ENCODE measurements at regions not wholly inside any gene's neighbourhood (a gene's known extent, or its start where the extent isn't known, plus 50 kb on each side); places are given as distances from the start of the nearest gene placed in this dataset.

DNA sequence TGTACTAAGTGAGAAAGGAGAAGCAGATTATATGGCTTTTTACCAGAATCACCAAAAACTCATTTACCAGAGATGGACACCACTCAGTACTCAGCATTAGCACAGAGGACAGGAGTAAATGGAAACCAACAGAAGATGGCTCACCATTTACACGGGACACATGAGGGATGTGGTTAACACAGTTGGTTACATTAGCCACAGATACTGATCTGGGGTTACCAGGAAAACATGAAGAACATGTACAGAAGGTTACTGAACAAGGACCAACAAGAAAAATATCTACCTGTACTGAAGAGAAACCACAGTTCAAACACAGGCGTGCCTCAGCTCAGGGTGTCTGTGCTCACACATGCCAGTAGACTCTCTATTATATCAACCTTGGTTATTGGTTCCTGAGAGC lies 1285.8 kb upstream of the SORCS1 start:
- TF ChIP-seq EZH2 (IDR thresholded peaks at IDR 0.05) (no peak), POLR2A (IDR thresholded peaks at IDR 0.05; ENCODE audit: borderline replicate concordance, extremely low read depth, insufficient read depth, insufficient read length) (no peak)
- TF ChIP-seq, protein P1, sequence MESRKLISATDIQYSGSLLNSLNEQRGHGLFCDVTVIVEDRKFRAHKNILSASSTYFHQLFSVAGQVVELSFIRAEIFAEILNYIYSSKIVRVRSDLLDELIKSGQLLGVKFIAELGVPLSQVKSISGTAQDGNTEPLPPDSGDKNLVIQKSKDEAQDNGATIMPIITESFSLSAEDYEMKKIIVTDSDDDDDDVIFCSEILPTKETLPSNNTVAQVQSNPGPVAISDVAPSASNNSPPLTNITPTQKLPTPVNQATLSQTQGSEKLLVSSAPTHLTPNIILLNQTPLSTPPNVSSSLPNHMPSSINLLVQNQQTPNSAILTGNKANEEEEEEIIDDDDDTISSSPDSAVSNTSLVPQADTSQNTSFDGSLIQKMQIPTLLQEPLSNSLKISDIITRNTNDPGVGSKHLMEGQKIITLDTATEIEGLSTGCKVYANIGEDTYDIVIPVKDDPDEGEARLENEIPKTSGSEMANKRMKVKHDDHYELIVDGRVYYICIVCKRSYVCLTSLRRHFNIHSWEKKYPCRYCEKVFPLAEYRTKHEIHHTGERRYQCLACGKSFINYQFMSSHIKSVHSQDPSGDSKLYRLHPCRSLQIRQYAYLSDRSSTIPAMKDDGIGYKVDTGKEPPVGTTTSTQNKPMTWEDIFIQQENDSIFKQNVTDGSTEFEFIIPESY (IDR thresholded peaks at IDR 0.05; ENCODE audit: extremely low read depth, insufficient replicate concordance, low read length) = no peak
- TF ChIP-seq, protein P2, sequence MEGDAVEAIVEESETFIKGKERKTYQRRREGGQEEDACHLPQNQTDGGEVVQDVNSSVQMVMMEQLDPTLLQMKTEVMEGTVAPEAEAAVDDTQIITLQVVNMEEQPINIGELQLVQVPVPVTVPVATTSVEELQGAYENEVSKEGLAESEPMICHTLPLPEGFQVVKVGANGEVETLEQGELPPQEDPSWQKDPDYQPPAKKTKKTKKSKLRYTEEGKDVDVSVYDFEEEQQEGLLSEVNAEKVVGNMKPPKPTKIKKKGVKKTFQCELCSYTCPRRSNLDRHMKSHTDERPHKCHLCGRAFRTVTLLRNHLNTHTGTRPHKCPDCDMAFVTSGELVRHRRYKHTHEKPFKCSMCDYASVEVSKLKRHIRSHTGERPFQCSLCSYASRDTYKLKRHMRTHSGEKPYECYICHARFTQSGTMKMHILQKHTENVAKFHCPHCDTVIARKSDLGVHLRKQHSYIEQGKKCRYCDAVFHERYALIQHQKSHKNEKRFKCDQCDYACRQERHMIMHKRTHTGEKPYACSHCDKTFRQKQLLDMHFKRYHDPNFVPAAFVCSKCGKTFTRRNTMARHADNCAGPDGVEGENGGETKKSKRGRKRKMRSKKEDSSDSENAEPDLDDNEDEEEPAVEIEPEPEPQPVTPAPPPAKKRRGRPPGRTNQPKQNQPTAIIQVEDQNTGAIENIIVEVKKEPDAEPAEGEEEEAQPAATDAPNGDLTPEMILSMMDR (IDR thresholded peaks at IDR 0.05 in 2 of 3, conservative IDR thresholded peaks at IDR 0.05 in 1 of 3; ENCODE audit: borderline replicate concordance in 1 of 3, insufficient read depth in 1 of 3, low read depth in 2 of 3, low read length in 2 of 3) = no peak

All from HCT116 (cell line).